IMR-90 (cell line): ENCODE measurements at regions not wholly inside any gene's neighbourhood (a gene's known extent, or its start where the extent isn't known, plus 50 kb on each side); places are given as distances from the start of the nearest gene placed in this dataset.

Experiments used
- MXI1 ChIP-seq: IDR thresholded peaks from 2 replicates; pipeline ENCODE4 v1.6.1; 2012; ENCODE audit warnings: low read depth, mild to moderate bottlenecking, low read length, moderate library complexity, borderline replicate concordance
- NFE2L2 ChIP-seq: fragments of 150-350 bp; IDR thresholded peaks from 2 replicates; pipeline ENCODE4 v1.6.1; 2016; ENCODE audit warnings: low read depth, mild to moderate bottlenecking, low read length
- POLR2A ChIP-seq: IDR thresholded peaks from 2 replicates; pipeline ENCODE4 v1.6.1; 2012; ENCODE audit warnings: mild to moderate bottlenecking, low read depth, low read length
- RAD21 ChIP-seq: IDR thresholded peaks from 2 replicates; pipeline ENCODE4 v1.6.1; 2012; ENCODE audit warnings: low read length, improper control_type of control experiment
- RFX5 ChIP-seq: IDR thresholded peaks from 2 replicates; pipeline ENCODE4 v1.8.0; 2012; ENCODE audit warnings: low read depth, mild to moderate bottlenecking, low read length, moderate library complexity
- TF ChIP-seq, protein P1 (sequence below): conservative IDR thresholded peaks from 2 replicates; pipeline ENCODE4 v1.5.1; 2012; ENCODE audit warnings: mild to moderate bottlenecking, low read depth, low read length, improper control_type of control experiment
- TF ChIP-seq, protein P2 (sequence below): fragments of 150-350 bp; IDR thresholded peaks from 2 replicates; pipeline ENCODE4 v1.6.1; 2017; ENCODE audit warnings: mild to moderate bottlenecking, antibody characterized with exemption, low read length, low read depth

DNA sequence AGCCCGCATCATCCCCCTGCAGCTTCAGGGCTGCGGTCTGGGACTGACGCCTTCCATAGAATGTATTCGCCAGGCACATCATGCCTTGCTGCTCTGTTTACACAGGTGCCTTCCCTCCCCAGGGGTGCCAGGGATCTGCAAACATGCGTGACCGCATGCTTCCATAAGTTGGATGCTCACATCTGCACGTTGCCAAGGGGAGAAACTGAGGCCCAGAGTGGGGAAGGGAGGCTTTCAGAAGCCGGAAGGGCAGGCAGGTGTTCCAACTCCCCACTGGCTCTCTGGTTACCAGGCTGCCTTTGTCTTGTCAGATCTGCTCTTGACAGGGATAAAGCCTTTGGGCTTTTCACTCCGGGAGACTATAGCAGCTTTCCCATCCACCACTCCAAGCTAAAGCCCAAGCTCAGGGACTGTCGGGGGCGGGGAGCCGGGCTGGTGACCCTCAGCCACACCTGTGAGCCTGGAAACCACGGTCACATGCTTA is 125.8 kb upstream of the TNP1 start:
- no peak for TF ChIP-seq POLR2A
- TF ChIP-seq, protein P1, sequence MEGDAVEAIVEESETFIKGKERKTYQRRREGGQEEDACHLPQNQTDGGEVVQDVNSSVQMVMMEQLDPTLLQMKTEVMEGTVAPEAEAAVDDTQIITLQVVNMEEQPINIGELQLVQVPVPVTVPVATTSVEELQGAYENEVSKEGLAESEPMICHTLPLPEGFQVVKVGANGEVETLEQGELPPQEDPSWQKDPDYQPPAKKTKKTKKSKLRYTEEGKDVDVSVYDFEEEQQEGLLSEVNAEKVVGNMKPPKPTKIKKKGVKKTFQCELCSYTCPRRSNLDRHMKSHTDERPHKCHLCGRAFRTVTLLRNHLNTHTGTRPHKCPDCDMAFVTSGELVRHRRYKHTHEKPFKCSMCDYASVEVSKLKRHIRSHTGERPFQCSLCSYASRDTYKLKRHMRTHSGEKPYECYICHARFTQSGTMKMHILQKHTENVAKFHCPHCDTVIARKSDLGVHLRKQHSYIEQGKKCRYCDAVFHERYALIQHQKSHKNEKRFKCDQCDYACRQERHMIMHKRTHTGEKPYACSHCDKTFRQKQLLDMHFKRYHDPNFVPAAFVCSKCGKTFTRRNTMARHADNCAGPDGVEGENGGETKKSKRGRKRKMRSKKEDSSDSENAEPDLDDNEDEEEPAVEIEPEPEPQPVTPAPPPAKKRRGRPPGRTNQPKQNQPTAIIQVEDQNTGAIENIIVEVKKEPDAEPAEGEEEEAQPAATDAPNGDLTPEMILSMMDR: no peak
- TF ChIP-seq, protein P2, sequence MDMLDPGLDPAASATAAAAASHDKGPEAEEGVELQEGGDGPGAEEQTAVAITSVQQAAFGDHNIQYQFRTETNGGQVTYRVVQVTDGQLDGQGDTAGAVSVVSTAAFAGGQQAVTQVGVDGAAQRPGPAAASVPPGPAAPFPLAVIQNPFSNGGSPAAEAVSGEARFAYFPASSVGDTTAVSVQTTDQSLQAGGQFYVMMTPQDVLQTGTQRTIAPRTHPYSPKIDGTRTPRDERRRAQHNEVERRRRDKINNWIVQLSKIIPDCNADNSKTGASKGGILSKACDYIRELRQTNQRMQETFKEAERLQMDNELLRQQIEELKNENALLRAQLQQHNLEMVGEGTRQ: no peak
- TF ChIP-seq MXI1: no peak
- no peak for TF ChIP-seq RFX5
- TF ChIP-seq NFE2L2: no peak
- no peak for TF ChIP-seq RAD21
